ENCODE measurements at regions not wholly inside any gene's neighbourhood (a gene's known extent, or its start where the extent isn't known, plus 50 kb on each side); places are given as distances from the start of the nearest gene placed in this dataset.

DNA sequence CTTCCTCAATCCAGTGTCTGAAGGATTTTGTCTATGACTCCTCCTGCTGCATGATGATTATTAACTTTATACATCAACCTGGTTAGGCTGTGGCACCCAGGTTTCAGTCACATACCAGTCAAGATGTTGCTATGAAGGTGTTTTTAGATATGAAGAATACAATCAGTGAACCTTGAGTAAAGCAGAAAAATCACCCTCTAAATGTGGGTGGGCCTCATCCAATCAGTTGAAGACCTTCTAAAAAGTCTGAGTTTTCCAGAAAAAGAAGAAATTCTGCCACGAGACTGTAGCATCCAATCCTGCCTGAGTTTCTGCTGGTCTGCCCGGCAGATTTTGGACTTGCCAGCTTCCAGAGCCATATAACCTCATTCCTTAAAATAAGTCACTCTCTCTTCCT, 126.1 kb upstream of the FRMD4A start:
- DNase-seq, result no peak
- H3K4me3 ChIP-seq, result no peak overlapping the region
- H3K27ac ChIP-seq, result no peak overlapping the region
- H3K4me1 ChIP-seq (replicated peaks in 1 of 2), result no peaks in the 10 kb centered on the region
- 74 to 90% (median 79%) methylated on average over 2 of the region's 2 CpGs for WGBS, 4 donors
- H3K36me3 ChIP-seq (replicated peaks in 1 of 2), result no peaks in the 10 kb centered on the region
- no peaks in the 10 kb centered on the region for H3K27me3 ChIP-seq
- no peaks in the 10 kb centered on the region for H3K9me3 ChIP-seq (replicated peaks in 1 of 3)
- no peak for TF ChIP-seq POLR2A (IDR thresholded peaks at IDR 0.05)
- TF ChIP-seq, protein P1, sequence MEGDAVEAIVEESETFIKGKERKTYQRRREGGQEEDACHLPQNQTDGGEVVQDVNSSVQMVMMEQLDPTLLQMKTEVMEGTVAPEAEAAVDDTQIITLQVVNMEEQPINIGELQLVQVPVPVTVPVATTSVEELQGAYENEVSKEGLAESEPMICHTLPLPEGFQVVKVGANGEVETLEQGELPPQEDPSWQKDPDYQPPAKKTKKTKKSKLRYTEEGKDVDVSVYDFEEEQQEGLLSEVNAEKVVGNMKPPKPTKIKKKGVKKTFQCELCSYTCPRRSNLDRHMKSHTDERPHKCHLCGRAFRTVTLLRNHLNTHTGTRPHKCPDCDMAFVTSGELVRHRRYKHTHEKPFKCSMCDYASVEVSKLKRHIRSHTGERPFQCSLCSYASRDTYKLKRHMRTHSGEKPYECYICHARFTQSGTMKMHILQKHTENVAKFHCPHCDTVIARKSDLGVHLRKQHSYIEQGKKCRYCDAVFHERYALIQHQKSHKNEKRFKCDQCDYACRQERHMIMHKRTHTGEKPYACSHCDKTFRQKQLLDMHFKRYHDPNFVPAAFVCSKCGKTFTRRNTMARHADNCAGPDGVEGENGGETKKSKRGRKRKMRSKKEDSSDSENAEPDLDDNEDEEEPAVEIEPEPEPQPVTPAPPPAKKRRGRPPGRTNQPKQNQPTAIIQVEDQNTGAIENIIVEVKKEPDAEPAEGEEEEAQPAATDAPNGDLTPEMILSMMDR (IDR thresholded peaks at IDR 0.05), result no peak
- intact Hi-C loops (cut with DNase I), result no loop called here

DNA sequence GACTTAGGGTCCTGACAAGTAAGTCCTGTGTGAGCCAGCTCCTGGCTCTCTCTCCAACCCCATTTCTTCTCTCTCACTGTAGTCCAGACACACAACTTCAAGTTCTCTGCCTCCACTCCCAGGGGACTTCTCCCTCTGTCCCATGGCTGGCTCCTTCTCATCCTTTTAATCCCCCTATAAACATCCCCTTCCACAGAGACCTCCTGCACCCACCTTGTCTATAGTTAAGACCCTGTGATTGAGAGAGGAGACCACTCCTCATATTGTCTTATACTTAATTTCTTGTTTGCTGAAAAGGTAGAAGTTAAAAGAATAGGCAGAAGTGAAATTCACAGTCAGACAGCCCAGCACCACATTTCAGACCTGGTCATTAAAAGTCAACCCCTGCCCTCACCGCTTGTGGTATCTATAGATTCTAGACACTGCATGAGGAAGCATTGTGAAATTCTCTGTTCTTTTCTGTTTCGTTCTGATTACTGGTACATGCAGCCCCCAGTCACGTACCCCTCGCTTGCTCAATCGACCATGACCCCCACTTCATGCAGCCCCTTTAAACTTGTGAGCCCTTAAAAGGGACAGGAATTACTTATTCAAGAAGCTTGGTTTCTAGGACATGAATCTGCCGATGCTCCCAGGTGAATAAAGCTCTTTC, 125.6 kb upstream of the FRMD4A start:
- Histone ChIP-seq H3K27ac (no peak overlapping the region), H3K27me3 (no peaks in the 10 kb centered on the region), H3K36me3 (replicated peaks in 1 of 2) (no peaks in the 10 kb centered on the region), H3K9me3 (replicated peaks in 1 of 3) (no peaks in the 10 kb centered on the region), H3K4me3 (no peak overlapping the region), H3K4me1 (replicated peaks in 1 of 2) (no peaks in the 10 kb centered on the region)
- WGBS, 4 donors, result 72 to 82% (median 75%) methylated on average over 6 of the region's 6 CpGs
- no peak for DNase-seq
- intact Hi-C loops (cut with DNase I), result no loop called here
- TF ChIP-seq POLR2A (IDR thresholded peaks at IDR 0.05), result no peak
- TF ChIP-seq, protein P1 (IDR thresholded peaks at IDR 0.05), result no peak

DNA sequence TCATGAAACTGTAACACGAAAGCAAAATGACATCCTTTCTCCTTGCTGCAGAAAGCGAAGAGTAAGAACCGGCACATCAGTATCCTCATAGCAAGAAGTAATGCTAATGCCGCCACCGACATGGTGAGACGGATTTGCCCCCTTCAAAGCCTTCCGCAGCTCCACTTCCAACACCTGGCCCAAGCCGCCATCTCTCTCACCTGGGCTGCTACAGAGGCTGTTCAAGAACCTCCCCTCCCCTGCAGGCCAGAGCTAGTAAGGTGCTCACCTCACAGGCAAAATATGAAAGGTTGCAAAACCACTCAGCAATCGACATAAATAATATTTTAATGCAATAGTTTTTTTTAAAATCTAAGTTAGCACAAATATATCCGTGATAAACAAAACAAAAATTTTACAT, 123.9 kb upstream of the FRMD4A start:
- intact Hi-C loops (cut with DNase I), result no loop called here
- no peak for DNase-seq
- H3K27me3 ChIP-seq, result no peaks in the 10 kb centered on the region
- peaks cover 0 to 8% of the 10 kb centered on the region in 2 donors for H3K4me1 ChIP-seq (replicated peaks in 1 of 2)
- WGBS, 4 donors, result 89 to 93% (median 92%) methylated on average over 10 of the region's 10 CpGs
- H3K27ac ChIP-seq, result no peak overlapping the region
- H3K36me3 ChIP-seq (replicated peaks in 1 of 2), result no peaks in the 10 kb centered on the region
- TF ChIP-seq, protein P1 (IDR thresholded peaks at IDR 0.05), result no peak
- TF ChIP-seq POLR2A (IDR thresholded peaks at IDR 0.05), result no peak
- H3K4me3 ChIP-seq, result no peak overlapping the region
- no peaks in the 10 kb centered on the region for H3K9me3 ChIP-seq (replicated peaks in 1 of 3)

DNA sequence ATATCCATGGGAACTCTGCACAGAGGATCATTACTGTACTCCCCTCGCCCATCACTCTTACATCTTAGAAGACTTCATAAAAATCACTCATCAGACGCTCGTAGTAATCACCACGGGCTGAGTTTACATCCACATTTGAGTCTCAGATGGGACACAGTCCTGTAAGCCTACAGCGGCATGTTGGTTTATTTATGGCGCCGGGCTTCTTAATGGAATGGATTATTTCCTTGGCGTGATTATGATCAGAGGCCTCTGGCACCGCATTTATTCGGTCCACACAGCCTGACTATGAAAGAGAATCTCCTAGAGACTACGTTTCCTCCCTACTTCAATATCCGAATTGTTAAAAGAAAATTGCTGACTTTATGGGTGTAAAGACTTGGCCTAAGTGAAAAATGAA, 123.5 kb upstream of the FRMD4A start:
- WGBS, 4 donors, result 83 to 93% (median 89%) methylated on average over 12 of the region's 12 CpGs
- intact Hi-C loops (cut with DNase I), result no loop called here
- Histone ChIP-seq H3K4me1 (replicated peaks in 1 of 2) (peaks cover 0 to 8% of the 10 kb centered on the region in 2 donors), H3K27ac (no peak overlapping the region), H3K9me3 (replicated peaks in 1 of 3) (no peaks in the 10 kb centered on the region), H3K36me3 (replicated peaks in 1 of 2) (no peaks in the 10 kb centered on the region), H3K4me3 (no peak overlapping the region), H3K27me3 (no peaks in the 10 kb centered on the region)
- no peak for DNase-seq
- no peak for TF ChIP-seq POLR2A (IDR thresholded peaks at IDR 0.05)
- TF ChIP-seq, protein P1 (IDR thresholded peaks at IDR 0.05), result no peak
